HPDE6-E6E7 (cell line): ENCODE measurements at regions not wholly inside any gene's neighbourhood (a gene's known extent, or its start where the extent isn't known, plus 50 kb on each side); places are given as distances from the start of the nearest gene placed in this dataset.

Experiments
- DNase-seq: peaks from one replicate; pipeline ENCODE4 v3.0.0; 2011; ENCODE audit warnings: missing footprints; ENCODE audit errors: extremely low spot score

DNA sequence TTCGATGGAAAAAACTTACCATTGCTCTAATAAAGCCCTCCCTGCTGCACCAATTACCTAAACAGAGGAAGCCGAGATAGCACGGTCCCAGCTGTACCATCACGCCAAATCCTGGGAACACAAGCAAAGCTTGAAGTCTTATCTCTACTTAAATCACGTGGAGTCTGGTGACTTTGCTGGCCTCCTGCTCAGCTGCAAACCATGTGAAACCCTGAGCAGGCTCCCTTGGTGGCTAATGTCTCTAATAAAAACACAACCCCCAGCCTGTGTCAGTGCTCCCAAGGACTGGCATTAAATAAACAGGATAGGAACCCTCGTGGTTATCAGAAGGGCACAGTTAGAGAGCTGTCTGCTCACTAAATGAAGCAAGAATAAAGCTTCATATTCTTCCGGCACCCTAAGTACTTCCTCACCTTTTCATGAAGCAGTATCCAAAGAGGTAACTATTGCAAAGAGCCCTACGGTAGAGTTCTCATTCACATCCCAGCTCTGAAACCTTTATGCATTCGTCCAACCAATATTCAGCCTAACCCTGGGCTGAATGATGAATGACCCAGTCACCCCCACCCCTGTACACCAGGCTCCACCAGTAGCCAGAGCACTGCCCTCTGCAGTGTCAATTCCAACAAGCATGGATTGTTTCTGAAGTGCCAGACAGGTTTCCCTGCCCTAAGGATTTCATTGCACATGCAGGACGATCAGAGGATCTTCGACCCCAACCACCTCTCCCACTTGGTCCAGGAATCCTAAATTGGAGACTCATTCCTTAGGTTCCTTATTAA is 452.7 kb upstream of the TMPO start:
- DNase-seq: no peak

DNA sequence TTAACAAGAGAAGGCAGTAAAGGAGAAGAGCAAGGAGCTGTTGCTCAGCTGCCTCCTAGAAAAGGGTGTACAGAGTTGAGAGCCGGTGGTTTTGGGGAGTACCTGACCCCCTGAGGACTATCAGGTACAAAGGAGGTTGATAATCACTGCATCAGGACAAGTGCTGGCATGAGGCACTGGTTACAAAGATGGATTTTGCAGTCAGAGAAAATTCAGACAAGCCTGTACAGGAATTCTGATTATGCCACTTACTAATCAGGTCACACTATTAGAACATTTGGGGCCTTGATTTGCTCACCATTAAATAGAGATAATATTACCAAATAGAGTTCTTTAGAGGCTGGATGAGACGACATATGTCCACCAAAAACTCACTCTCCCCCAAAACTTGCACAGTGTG is 450.9 kb upstream of the TMPO start:
- no peak for DNase-seq

DNA sequence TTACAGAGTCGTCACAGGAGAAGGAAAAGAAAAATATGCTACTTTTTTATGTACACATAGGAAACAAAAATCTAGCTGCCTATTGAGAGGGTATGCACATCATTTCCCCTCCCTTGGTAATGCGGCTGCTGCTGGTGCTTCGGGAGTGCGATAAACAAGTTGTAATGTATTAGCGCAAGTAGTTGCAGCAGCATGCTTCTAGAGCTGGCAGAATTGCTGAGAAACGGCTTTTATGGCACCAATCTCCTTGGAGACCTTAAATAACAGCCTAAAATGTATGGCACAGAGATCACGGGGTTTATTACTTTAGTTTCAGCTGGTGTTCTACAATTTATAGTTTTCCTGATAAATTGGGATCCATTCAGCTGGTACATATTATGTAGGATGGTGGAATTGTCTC is 447.6 kb upstream of the TMPO start:
- DNase-seq: no peak

DNA sequence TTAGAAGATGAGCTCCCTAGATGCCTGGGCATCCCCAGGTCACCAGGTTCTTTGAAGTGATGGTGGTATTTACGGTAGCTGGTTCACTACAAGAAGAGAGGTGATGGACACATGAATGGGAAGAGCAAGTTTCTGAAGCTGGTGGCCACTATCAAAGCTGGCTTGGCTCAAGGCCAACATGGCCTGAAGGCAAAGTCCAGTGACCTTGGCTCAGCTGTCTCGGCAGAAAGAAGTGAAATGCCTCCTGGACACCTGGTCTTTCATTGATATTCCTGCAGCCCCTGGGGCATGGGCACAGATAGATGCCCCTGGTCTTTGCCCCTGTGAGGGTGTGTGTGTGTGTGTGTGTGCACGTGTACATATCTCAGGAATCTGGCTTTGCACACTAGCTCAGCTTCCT is 441.8 kb upstream of the TMPO start:
- no peak for DNase-seq

- DNase-seq: no peak
Observed at GRCh38 chr12:98074286-98074685, 441.1 kb upstream of the TMPO start.

GRCh38 chr12:98084391-98084790 is 431.0 kb upstream of the TMPO start:
- DNase-seq: no peak

- no peak for DNase-seq
Observed at GRCh38 chr12:98085046-98085755, 430.2 kb upstream of the TMPO start.

DNA sequence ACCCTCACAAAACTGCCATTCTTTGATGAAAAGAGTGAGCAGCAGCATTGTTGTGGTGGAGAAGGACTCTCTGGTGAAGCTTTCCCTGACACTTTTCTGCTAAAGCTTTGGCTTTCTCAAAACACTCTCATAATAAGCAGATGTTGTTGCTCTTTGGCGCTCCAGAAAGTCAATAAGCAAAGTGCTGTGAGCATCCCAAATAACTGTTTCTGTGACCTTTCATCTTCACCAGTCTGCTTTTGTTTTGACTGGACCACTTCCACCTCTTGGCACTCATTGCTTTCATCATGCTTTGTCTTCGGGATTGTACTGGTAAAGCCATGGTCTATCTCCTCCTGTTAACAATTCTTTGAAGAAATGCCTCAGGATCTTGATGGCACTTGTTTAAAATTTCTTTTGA is 424.7 kb upstream of the TMPO start:
- no peak for DNase-seq

- no peak for DNase-seq
Observed at GRCh38 chr12:98096436-98096835, 419.0 kb upstream of the TMPO start.

DNA sequence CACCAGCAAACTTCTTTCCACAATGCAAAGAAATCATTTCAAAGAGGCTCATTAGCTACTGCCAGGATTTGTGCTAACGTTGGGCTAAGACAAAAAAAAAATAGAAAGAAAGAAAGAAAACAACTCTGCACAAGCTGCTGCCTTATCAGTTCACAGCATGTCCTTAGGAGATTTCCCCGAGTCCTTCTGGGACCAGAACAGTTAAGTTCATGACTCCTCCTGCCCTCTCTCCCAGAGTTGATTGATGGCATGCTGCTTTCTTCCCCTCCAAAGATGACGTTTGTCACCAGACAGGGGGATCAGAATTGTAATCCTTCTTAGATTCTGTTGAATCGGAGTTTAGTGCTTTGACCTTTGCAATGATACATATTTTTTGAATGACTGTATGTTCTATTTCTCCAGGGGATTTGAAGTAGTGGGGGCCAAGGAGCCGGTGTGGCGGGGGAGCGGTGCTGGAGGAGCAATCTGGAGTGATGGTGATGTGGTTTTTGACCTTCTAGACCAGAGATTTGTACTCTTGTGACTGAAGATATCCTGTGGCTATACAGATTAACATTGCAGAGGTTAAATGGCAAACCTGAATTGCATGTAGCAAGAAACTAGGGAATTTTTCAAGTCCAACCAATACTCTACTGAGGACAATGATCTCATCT is 409.2 kb upstream of the TMPO start:
- DNase-seq: no peak

- DNase-seq: no peak
Observed at GRCh38 chr12:98109266-98109665, 406.1 kb upstream of the TMPO start.

DNA sequence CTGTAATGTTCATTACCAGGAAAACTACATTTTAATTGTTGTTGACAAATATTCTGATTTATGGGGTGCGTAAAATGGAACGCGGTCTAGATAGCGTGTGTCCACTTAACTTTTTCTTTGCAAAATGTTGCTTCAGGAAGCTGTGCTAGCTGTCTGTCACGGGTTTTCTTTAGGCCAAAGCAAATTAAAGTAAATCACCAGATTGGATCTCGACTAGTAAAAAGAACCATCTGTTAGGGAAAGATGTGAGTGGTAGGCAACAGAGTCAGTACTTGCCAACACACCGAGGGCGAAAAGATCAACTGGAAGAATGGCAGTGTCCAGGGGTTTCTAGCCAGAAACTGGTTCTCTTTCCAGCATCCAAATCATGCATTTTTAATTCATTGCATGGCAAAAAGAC is 404.9 kb upstream of the TMPO start:
- no peak for DNase-seq

GRCh38 chr12:98113548-98113947 is 401.8 kb upstream of the TMPO start:
- DNase-seq: no peak

DNA sequence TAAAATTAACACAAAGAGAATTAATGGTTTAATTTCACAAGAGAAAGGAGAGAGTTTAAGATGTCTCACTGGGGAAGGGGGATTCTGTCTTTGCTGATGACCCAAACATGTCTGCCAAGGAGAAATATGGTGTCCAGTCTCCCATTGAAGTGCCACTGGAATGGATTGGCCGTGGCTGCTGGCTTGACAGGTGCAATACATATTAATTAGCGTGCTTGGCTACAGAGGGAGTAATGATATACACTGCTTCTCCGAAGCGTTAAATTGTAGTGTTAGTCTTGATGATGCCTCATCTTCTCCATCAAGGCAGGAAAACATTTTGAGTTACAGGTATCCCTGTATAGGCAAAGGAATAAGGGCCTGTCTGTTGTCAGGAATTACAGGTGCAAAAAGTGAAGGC is 393.4 kb upstream of the TMPO start:
- no peak for DNase-seq

DNA sequence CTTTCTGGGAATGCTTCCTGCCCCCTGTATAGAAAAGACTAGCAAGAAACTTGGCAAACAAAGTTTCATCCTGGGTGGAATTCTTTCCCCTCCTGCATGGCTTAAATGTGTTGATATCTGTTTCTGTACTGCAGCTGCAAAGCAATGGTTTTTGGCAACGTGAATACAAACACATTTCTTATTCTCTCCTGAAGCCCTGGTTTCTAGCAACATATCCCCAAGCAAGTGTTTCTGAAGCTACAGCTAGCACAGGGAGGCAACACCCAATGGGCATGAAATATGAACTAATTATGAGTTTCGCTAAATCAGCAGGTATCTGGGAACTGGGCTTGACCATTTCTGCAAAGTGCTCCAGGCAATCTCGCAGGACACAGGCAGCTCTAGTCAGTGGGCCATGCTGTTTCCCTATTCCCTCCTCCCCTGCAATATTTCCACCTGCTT is 392.3 kb upstream of the TMPO start:
- no peak for DNase-seq

- no peak for DNase-seq
Observed at GRCh38 chr12:98126637-98127335, 388.6 kb upstream of the TMPO start.

GRCh38 chr12:98127336-98127679 is 388.1 kb upstream of the TMPO start:
- DNase-seq: no peak

- DNase-seq: no peak
Observed at GRCh38 chr12:98127854-98128253, 387.5 kb upstream of the TMPO start.

DNA sequence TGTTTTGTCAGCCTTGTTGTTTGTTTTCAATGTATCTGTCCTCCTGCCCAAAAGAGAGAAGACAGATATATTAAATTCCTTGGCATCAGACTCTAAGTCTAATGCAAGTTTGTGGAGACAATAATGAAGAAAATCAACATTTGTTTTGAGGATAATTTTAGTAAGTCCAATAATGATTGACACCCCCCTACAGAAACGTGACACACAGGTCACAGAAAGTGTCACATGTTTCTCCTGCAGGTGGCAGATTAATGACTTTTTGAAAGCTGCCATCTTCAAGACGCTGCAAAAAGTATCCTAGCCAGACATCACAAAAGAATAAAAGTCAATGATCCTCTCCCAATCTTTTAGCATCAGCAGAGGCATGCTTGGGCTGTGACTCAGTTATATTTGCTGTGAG is 378.8 kb upstream of the TMPO start:
- DNase-seq: no peak

- DNase-seq: no peak
Observed at GRCh38 chr12:98137278-98137677, 378.1 kb upstream of the TMPO start.

DNA sequence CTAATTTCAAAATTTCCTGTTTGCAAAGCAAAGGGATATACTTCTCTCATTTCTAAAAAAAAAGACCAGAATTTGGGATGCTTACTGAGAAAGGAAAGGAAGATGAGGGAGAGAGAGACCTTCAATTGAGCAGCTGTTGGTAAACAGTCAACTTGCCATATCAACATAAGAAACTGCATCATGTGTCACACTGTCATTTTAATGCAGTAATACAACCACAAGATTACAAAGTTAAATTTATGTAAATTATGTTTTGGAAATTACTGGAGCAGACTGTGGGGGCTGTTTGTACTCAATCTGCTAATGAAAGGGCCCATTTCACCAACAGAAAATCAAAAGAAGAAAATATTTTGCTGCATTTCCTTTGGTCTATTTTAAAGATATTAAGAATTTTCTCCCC is 370.4 kb upstream of the TMPO start:
- DNase-seq: no peak

GRCh38 chr12:98146043-98146442 is 369.3 kb upstream of the TMPO start:
- no peak for DNase-seq
